GM19468 (cell line): ENCODE measurements at regions not wholly inside any gene's neighbourhood (a gene's known extent, or its start where the extent isn't known, plus 50 kb on each side); places are given as distances from the start of the nearest gene placed in this dataset.

Experiments
- ATAC-seq: cut with Tn5 transposase; IDR thresholded peaks from one replicate; pipeline ENCODE4 v1.9.1; 2021; ENCODE audit warnings: mild to moderate bottlenecking, moderate library complexity, moderate number of reproducible peaks; ENCODE audit not compliant: unreplicated experiment; ENCODE audit errors: extremely low read depth

DNA sequence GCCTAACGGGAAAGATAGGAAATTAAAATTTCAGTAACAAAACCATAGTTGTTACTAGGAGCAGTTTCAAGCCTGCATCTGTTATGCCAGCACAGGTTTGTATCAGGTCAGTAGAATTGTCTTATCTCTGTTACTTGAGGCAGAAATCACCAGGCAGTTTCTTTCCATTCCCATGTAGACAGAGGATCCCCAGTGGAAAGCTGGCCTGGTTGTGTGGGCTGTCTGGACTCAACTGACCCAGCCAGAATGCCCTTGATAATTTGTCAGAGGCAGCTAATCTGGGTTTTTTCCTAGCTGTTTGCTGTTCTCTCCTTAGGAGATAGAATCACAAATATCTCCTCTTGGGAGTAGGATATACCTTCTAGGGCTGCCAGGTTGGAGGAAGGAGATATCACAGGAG lies 1044.7 kb downstream of the IGSF11 start:
- no peak for ATAC-seq

DNA sequence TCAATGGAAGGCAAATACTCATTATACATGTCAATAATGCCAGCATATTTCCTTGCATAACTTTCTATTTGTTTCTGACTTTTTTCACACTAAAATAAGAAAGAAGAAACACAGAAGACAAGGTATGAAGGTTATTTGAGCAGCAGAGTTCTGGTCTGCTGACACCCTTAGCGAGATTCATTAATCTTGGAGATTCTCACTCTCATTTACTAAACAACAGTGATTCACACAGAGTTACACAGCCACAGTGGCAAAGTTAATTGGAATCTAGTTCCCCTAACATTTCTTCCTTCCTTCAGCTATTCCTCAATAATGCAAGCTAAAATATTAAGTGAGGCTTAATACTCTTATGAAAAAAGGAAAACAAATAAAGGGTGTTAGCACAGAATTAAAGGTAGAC lies 1044.0 kb downstream of the IGSF11 start:
- no peak for ATAC-seq

DNA sequence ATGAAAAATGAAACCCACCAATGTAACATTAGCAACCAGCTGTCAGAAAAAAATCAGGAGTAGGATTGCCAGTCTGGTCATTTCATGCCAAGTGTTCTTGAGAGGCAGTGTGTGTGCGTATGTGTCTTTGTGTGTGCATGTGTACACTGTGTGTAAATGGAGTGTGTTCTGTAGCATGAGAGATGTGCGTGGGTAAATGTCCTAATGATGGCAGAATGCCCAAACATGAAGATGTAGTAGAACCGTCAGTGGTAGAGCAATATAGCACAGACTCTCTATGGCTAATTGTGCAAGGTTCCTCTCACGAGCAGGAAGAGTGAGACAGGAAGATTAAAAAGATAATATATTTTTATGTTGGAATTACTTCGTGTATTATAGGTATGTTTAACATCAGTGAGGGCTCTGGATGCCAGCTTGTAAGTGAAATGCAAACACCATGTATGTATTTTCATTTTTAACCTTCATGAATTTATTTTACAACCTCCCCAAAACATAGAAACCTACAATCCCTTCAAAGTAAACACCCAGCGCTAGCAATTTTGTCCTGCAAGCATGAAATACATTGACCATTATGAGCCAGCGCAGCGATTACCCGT lies 1038.7 kb downstream of the IGSF11 start:
- ATAC-seq = no peak

DNA sequence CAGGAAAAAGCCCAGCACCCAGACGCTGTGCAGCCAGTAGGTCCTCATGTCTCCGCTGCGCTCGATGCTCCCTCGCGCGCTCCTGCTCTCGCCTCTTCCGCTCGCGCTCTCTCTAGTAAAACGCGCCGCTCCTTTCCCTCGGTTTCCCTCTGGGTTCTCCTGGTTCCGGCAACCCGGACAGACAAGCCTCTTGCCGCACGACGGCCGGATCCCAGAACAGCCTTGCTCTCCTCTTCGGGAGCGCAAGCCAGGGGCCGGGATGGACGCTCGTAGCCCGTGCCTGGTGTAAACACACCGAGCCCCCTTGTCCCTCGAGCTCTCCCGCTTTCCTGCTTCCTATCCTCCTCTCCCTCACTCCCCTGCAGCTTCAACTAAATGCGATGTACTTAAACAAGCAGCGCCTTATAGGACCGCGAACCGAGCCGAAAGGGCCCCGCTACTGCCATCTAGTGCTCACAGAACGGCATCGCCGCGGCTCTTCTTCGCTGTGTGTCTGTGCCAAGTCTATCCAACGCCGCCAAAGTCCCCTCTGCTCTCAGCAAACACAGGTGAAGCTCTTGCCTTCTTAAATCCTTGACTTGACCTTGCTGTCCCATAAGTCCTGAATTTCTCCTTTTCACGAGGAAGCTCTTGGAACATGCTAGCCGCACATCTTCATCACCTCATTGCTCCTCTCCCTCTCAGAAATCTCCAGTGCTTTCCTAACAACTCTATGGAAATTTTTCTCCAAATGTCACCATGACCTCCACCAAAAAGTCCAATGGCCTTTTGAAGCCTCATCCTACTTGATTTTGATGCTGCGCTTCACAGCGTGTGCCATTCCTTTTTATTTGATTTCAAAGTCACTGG lies 1037.2 kb downstream of the IGSF11 start:
- peak; percentile 88 for ATAC-seq

DNA sequence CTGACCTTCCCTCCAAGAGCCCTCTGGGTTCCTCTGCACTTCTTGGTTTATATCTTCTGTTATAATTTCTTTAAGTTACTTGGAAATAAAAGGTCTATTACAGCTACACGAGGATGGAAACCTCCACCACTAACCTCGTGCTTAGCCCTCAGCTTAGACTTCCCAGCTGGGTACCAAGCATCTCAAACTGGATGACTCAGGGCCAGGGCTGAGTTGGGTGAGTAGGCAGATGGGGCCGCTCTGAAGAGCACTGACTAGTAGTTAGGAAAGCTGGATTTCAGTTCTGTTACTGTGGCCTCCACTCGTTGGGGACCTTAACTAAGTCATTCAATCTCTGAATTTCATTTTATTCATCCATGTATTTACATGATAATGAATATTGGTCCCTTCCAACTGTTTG lies 1036.6 kb downstream of the IGSF11 start:
- ATAC-seq = no peak

DNA sequence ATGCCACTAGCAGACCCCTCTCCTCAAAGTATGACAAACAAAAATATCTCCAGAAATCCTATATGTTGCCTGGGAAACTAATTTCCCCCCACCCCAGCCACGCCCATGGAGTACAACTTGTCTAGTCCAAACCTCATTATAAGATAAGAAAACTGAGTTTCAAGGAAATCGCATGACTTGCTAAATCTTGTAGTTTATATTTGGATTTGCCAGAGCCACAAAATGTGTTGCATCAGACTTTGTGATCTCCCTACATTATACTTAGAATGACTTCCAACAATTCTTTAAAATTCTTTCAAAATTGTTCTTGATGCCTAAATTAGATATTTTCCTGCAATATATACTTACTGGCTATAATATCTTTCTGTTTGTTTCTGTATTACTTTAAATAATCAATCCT lies 1034.4 kb downstream of the IGSF11 start:
- ATAC-seq = no peak

DNA sequence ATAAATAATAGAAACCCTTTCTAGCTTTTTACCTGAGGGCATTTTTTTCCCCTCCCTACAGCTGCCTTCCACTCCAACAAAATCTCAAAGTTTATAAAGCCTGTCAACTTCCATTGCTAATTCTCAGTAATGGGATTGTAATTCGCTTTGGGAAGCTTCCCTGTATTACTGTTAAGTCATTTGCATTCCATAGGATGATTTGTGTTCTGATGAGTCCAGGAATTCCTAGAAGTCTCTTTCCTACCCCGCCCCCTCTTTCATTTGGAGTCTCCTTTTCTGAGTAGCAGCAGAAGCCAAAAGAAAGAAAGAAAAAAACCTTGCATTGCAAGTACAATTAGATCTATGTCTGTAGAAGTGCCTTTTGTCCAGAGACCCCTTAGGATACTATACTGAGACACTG lies 1033.3 kb downstream of the IGSF11 start:
- ATAC-seq = no peak

DNA sequence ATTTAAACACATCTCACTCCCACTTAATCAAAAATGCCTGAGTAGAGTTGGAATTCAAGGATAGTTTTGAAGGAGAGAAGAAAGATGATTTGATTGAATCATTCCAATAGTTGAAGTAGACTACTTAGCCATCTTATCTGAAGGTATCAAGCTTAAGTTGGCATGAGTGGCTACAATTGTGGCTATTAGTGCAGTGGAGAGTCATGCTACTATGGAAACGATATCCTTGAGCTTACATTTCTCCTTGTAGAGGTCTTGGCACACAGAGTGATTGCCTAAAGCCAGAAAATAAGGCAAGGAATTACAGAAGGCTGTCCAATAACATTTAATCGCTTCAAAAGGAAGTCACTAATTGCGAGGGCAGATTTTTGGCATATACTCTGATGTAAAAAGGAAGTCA lies 1022.7 kb downstream of the IGSF11 start:
- ATAC-seq = no peak

DNA sequence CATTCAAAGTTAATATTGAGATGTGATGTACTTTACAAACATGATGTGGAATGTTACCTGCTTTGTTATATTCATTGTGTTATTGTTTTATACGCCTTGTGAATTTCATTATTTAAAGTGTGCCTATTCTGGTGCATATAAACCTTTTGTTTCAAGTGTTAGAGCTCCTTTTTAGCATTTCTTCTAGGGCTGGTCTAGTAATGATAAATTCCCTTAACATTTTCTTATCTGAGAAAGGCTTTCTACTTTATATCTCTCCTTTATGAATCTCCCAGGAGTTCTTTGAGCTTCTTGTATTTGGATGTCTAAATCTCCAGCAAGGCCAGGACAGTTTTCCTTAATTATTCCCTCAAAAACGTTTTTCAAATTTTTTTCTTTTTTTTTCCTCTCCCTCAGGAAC lies 1005.6 kb downstream of the IGSF11 start:
- no peak for ATAC-seq

DNA sequence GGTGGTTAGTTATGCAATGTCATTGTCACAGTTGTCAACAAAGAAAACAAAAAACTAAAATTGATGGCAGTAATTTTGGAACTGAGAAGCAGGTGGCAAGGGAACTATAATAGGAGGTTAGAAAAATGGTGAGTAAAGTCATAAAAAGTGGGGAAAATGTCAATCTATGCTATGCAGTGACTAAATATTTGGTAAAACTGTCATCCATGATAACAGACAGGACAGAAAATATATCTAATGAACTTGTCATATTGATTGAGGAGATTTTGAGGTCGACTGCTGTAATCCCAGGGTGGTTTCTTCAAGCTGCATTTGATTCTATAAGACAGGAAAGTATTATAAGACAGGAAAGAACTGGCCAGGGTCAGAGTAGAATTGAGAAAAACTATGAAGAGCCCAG lies 998.4 kb downstream of the IGSF11 start:
- ATAC-seq = no peak

DNA sequence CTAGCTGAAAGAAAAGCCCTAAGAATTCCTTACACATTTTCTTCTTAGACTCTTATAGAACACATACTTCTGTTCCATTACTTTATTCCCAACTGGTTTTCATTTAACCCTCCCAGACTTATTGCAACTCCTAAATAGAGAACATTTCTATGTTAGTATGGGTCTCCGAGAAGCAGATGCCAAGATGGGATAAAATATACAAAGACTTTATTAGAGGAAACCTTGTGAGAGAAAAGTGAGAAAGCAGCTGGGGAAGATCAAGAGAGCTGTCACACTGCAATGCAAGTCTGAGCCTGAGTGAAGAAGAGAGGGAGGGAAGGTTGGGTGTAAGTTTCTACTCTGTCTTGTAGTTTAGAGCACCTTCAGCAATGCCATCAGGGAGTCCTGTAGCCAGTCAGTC lies 979.3 kb downstream of the IGSF11 start:
- ATAC-seq = no peak

DNA sequence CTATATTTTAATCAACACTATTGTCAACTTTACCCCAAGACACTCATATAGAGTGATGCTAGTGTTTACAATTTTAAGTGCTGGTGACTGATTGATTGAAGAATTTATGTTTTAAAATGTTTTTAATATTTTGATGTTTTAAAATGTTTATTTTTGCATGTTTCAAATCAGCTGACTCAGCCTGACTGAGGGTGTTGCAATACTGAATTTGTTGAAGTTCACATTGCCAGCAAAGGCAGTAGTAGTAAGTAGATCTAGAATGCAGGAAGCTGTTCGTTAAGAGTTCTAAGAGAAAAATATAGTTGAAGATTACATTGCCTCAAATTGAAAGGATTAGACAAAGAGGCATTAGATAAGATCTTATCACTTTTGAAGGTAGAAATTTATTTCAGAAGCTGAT lies 977.6 kb downstream of the IGSF11 start:
- ATAC-seq = no peak

DNA sequence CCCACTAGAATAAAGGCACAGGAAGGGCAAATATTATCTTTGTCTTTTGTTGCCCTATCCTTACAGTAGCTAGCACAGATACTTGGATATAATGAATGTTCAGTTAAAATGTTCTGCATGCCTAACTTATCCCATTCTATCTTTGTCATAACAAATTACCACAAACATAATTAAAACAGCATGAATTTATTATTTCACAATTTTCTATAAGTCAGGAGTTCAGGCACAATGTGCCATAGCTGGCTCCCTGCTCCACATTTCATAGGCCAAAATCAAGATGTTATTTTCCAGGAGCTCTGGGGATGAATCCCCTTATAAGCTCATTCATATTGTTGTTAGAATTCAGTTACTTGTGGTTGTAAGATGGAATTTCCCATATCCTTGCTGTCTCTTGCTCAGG lies 975.5 kb downstream of the IGSF11 start:
- ATAC-seq = no peak

DNA sequence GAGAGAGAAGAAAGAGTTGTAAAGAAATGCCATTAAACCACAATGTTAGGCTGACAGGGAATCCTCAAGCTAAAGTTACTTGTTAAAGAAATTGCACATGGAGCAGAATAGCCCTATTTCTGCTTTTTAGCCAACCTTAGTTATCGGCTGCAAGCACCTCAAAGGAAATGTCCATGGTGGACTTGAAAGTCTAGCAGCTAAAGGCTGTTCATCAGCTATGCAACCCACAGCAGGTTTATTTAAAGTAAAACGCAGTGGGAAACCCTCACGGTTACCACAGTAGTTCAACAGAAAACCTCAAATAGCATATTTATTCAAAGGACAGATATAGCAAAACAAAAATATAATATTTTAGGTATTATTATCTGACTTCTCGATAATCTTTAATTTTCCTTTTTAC lies 967.2 kb downstream of the IGSF11 start:
- no peak for ATAC-seq

DNA sequence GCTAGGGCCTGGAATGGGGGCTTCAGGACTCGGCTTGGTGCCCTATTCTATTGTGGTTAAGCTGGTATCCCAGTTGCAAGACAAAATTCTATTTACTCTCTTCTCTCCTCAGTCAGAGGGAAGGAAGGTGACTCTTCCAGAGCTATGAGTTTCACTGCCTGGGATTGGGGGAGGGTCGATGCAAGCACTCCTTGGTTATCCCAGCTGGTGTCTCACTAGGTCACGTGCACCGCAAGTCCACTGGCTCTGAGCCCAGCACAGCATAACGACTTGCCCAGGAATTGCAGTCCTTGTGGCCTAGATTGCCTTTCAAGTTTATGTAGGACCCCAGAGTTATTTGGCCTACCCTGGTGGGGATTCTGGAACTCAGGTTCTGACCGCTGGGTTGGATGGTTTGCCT lies 958.8 kb downstream of the IGSF11 start:
- no peak for ATAC-seq

DNA sequence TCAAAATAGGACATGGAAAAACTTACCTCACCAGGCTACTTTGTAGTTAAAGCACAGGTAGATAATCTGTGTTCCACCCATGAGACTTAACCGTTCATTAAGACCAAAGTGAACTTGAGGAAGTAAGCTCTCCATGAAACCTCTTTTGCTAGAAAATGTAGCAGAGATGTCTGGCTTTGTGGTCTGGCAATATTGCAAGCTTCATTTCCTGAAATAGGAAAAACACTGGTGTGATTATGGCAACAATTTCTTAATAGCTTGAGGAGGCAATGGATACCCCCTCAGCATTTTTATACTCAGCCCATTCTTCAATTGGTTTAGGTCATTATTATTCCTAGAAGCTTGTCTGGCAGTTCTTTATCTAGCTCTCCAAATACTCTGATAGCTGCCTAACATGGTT lies 957.3 kb downstream of the IGSF11 start:
- ATAC-seq = no peak

DNA sequence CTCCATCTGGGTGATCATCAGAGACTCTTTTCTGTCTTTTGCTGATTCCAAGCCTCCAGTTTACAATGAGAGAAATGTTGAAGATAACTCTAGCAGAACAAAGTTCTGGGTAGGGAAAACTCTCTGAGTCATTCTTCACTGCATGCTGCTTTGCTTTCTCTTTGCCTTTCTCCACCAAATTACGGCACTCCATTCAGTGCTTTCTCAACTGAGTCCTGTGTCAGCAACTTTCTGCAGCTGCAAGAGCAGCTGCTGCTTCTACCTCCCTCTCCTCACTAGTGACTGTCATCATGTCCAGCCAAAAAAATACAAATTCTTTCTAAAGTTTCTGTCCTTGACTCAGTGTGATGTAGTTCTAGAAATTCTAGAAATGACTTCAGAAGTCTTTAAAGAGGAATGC lies 953.8 kb downstream of the IGSF11 start:
- ATAC-seq = no peak

DNA sequence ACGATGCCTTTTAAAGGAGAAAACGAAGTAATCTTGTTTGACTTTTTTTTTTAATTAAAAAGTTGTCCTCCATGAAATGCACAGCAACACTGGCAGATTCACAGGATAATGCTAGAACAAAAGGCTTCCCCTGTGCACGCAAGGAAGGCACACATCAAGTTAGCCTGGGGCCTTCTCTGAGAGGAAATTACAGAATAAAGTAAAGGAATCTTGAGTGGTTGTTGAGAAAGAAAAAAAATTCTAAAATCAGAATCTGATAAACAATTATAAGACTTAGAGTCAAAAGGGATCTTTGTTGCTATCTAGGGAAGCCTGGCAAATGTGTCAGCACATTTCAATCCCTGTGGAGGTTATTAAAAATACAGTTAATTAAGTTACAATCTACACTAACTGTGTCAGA lies 946.0 kb downstream of the IGSF11 start:
- ATAC-seq = no peak

DNA sequence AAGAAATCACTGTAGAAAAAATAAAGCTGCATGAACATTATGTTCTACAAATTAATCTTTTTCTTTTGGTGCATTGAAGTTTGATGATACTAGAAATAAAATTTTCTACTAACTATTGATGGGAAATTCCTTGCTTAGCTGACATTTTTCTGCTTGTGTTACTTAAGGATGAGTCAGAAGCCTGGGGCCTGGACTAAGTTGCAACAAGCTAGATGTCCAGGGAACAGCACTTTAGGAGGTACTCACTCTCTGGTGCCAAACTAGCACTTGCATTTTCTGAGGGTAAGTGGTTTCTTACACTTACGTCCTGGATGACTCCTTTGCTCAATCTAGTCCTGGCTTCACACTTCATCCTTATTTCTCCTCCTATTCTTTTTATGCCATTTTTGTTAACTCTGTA lies 945.1 kb downstream of the IGSF11 start:
- no peak for ATAC-seq

DNA sequence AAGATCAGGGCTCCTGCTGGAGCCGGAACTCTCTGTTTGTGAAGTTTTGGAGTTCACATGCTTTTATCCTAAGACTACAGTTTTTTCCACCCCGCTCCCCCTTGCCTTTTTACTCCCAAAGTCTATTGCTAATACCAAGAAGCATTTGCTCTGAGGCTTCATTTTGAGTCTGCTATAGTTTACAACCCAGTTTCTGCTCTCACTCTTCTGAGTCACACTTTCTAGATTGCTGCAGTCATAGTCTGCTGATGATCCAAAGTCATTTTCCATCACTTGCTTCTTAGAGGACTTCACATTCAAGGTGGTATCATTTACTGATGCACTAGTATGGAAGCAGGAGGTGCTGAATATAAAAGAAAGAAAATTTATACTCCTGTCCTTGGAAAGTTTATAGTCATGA lies 937.4 kb downstream of the IGSF11 start:
- ATAC-seq = no peak

DNA sequence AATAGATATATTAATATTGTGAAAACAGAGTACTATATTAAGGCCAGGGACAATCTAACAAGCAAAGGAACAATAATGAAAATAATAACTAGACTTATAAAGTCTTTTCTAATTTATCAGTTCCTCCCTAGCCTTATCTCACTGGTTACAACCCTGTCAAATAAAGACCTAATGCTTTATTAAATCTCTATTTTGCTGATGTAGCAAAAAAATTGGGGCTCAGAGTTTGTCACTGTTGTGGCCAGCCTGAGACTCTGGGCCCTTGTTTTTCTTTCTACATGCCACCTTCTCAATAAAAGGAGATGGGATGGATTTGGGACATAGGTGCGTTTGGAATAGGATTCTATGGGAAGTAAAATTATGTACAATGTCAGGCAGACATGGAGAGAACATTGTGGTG lies 937.0 kb downstream of the IGSF11 start:
- ATAC-seq = no peak

DNA sequence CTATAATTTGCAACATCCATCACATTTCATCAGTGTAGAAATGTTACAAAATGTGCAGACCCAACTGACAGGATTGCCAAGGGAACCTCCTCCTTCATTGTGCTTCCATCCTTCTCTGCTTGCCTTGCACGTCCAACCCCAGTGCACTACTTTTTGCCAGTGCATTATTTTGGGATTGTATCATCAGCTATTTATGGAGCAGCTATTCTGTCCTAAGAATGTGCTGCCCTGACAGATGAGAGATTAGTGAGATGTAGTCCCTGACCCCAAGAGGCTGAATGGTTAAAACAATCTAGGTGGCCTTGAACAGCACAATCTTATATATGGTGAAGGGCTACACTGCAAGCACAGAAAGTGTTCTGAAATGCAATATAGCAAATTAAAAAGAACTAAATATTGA lies 935.8 kb downstream of the IGSF11 start:
- no peak for ATAC-seq
